GM06990 (cell line): ENCODE measurements at regions not wholly inside any gene's neighbourhood (a gene's known extent, or its start where the extent isn't known, plus 50 kb on each side); places are given as distances from the start of the nearest gene placed in this dataset.

Source experiments
- DNase-seq: peaks from one replicate; pipeline ENCODE4 v3.0.0-alpha.2; 2011; ENCODE audit not compliant: insufficient read length; ENCODE audit errors: extremely low read depth
- H3K27me3 ChIP-seq: replicated peaks from 2 replicates; pipeline ENCODE4 v1.6.0; 2011; ENCODE audit warnings: low read length; ENCODE audit not compliant: control insufficient read depth, insufficient read depth
- H3K36me3 ChIP-seq: 2 replicates; pipeline ENCODE4 v1.5.1; 2011; ENCODE audit warnings: low read length; ENCODE audit not compliant: control insufficient read depth, insufficient read depth
- H3K4me3 ChIP-seq: replicated peaks from 2 replicates; pipeline ENCODE4 v1.5.1; 2011; ENCODE audit warnings: low read depth, mild to moderate bottlenecking, control low read depth, low read length
- TF ChIP-seq, protein P1 (sequence below): IDR thresholded peaks from 2 replicates; pipeline ENCODE4 v1.5.1; 2011; ENCODE audit warnings: low read length, control low read depth, mild to moderate bottlenecking, inconsistent platforms; ENCODE audit not compliant: insufficient read depth, poor library complexity, severe bottlenecking

DNA sequence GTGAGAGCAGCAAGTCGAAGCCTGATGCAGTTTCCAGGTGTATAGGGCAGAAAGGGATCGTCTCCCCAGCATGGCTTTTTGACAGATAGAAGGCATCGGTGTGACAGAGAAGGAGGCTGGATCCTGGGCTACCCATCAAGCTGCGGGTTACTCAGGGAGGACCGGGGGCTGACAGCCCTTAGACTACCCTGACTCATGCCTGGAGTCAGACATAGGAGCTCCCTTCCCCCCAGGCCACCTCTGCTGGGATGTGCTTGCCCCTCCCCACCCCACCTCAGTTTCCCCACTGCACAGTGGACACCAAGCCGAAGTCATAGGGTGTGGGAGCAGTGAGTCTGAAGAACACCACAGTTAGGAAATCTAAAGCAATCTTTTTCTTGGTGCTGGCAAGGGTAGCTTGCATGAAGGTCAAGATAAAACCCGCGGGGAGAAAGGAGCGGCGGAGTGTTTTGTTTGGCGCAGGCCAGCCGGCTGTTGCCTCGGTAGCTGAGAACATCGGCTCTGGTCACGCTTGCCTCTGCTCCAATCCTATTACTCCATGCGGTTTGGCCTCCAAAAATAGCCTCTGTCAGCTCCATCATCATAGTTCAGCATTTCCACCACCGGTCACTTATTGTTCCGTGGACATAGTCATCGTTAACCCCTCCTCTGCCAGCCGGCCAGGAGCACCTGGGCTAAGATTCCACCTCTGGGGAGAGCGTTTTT is 169.2 kb upstream of the GLI2 start:
- no peak overlapping the region for H3K4me3 ChIP-seq
- TF ChIP-seq, protein P1, sequence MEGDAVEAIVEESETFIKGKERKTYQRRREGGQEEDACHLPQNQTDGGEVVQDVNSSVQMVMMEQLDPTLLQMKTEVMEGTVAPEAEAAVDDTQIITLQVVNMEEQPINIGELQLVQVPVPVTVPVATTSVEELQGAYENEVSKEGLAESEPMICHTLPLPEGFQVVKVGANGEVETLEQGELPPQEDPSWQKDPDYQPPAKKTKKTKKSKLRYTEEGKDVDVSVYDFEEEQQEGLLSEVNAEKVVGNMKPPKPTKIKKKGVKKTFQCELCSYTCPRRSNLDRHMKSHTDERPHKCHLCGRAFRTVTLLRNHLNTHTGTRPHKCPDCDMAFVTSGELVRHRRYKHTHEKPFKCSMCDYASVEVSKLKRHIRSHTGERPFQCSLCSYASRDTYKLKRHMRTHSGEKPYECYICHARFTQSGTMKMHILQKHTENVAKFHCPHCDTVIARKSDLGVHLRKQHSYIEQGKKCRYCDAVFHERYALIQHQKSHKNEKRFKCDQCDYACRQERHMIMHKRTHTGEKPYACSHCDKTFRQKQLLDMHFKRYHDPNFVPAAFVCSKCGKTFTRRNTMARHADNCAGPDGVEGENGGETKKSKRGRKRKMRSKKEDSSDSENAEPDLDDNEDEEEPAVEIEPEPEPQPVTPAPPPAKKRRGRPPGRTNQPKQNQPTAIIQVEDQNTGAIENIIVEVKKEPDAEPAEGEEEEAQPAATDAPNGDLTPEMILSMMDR: no peak
- no peaks in the 10 kb centered on the region for H3K36me3 ChIP-seq
- no peak for DNase-seq
- H3K27me3 ChIP-seq: no peaks in the 10 kb centered on the region; the same call in 1 of the 2 replicates

DNA sequence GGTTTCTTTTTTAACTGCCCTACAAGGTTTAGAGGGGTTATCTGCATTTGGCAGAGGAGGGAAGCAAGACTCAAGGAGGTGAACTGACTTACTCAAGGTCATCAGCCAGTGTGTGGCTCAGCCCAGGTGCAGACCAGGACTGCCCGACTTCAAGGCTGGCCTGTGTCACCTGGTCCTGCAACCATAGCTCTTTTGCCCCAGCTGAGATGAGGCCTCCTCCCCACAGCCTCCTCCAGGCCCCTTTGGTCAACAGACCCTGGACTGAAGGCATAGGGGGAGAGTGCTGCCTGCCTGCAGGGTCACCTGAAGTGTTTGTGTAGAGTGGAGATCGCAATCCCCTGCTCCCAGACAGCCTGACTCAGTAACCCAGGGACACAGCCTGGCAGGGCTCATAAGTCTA is 168.5 kb upstream of the GLI2 start:
- Histone ChIP-seq H3K4me3 (no peak overlapping the region), H3K27me3 (no peaks in the 10 kb centered on the region; the same call in 1 of the 2 replicates), H3K36me3 (no peaks in the 10 kb centered on the region)
- DNase-seq: no peak
- TF ChIP-seq, protein P1: no peak

DNA sequence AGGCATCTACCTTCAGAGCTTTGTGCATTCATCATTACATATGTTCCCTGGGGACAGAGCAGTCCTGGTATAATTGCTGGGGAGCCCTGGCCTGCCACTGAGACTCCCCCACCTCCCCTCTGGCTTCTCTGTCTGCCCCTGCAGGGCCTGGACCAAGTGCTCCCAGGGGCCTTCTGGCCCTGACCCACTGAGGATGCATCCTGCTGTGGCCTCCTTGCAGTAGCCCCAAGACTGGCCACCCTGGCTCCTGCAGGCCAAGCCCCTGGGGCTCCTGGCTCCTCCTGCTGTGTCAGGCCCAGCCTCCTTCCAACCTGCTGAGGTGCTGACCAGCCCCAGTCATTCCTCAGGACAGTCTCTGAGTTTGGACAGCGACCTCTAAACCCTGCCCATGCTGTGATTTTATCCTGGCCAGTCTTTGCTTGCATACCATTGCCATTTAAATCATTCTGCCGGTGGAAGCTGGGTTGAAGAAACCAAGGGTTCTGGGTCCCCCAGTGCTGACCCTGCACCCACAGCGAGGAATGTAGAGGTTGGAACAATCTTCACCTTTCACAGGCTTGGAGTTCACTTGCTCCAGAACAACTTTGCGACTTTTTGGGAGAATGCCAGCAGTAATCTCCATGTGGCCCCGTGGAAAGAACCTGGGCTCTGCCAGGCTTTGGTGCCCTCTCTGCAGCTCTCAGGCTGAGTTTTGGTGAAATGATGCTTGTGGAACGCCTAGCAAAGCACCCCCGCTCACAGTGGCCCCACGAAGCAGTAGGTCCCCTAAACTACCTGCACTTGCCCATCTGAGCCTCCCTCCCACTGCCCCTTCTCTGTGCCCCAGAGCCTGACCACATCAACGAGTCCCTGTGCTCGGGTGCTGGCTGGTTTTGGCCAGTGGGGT is 167.3 kb upstream of the GLI2 start:
- H3K36me3 ChIP-seq: no peaks in the 10 kb centered on the region
- no peak for DNase-seq
- H3K27me3 ChIP-seq: no peaks in the 10 kb centered on the region; the same call in none of the 2 replicates
- H3K4me3 ChIP-seq: no peak overlapping the region
- TF ChIP-seq, protein P1: no peak

DNA sequence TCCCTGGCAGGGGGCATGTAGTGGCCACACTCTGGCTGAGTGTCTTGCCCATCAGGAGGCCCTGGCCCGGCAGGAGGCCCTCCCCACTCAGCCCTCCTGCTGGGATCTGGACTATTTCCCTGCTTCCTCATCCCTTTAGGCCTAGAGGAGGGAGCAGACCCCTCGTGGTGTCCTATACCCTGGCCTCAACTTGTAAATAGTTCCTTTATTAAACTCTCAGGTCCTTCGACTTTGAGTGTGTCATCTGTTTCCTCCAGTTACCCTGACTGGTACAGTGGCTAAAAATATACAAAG is 166.7 kb upstream of the GLI2 start:
- DNase-seq: no peak
- Histone ChIP-seq H3K4me3 (no peak overlapping the region), H3K36me3 (no peaks in the 10 kb centered on the region), H3K27me3 (no peaks in the 10 kb centered on the region; the same call in none of the 2 replicates)
- TF ChIP-seq, protein P1: no peak

DNA sequence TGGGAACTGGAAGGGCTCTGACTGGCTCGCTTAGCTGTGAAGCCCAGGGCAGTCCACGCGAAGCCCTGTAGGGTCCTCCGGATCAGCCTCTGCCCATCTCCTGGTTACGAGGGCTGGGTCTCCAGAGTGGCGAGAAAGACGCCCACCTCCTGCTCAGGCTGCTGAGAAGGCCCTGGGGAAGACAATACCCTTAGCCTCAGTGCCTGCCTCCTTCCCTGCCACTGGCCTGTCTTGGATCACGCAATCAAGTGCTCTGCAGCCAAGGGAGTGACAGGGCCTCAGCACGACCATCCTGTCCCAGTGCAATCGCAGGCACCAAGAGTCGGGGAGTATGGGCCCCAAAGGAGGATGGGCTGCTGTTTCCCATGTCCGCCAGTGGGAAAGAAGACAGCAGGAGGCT is 165.7 kb upstream of the GLI2 start:
- no peak for DNase-seq
- TF ChIP-seq, protein P1: no peak
- H3K27me3 ChIP-seq: no peaks in the 10 kb centered on the region; the same call in none of the 2 replicates
- no peaks in the 10 kb centered on the region for H3K36me3 ChIP-seq
- H3K4me3 ChIP-seq: no peak overlapping the region
